GM18505 (cell line): ENCODE measurements at regions not wholly inside any gene's neighbourhood (a gene's known extent, or its start where the extent isn't known, plus 50 kb on each side); places are given as distances from the start of the nearest gene placed in this dataset.

ENCODE experiments used
- ATAC-seq: cut with Tn5 transposase; IDR thresholded peaks from one replicate; pipeline ENCODE4 v1.9.1; 2021; ENCODE audit not compliant: unreplicated experiment
- POLR2A ChIP-seq: IDR thresholded peaks from 4 replicates; pipeline ENCODE4 v1.6.1; 2011; ENCODE audit warnings: borderline replicate concordance; ENCODE audit not compliant: insufficient read depth, insufficient read length; ENCODE audit errors: extremely low read depth

- TF ChIP-seq POLR2A = no peak
- ATAC-seq = no peak
Observed at GRCh38 chr21:29228306-29228705, 70.4 kb upstream of the BACH1 start.

GRCh38 chr21:29230551-29231261 lies 68.0 kb upstream of the BACH1 start:
- no peak for ATAC-seq
- no peak for TF ChIP-seq POLR2A

GRCh38 chr21:29231756-29232529 lies 66.8 kb upstream of the BACH1 start:
- no peak for TF ChIP-seq POLR2A
- no peak for ATAC-seq

DNA sequence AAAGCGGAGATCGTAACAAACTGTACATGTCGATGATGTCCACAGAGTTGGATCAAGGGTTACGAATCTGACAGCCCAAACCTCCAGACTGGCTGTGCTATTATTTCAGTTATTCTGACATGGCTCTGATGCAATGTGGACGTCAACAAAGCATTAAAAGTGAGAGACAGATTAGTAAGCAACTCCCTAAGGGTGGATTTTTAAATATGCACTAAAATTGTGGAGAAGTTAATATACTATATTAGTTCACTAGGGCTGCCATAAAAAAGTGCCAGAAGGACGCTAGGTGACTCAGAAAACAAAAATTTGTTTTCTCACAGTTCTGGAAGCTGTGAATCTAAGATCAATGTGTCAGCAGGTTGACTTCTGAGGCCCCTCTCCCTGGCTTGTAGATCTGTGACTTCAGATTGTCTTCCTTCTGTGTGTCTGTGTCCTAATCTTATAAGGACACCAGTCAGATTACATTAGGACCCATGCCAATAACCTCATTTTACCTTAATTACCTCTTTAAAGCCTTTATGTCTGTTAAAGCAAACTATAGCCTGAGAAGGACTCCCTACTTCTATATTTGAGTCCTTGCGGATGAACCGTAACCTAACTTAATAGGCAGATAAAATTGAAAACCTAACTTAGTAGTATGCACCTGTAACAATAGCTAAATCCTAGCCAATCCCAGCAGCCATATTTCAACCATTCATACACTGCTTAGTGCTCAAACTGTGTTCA lies 66.0 kb upstream of the BACH1 start:
- no peak for ATAC-seq
- peak; percentile 7 for TF ChIP-seq POLR2A

GRCh38 chr21:29233256-29233546 lies 65.5 kb upstream of the BACH1 start:
- TF ChIP-seq POLR2A = peak; percentile 13
- ATAC-seq = peak; percentile 14

- peak; percentile 61 for ATAC-seq
- TF ChIP-seq POLR2A = no peak
Observed at GRCh38 chr21:29233611-29234540, 64.8 kb upstream of the BACH1 start.

DNA sequence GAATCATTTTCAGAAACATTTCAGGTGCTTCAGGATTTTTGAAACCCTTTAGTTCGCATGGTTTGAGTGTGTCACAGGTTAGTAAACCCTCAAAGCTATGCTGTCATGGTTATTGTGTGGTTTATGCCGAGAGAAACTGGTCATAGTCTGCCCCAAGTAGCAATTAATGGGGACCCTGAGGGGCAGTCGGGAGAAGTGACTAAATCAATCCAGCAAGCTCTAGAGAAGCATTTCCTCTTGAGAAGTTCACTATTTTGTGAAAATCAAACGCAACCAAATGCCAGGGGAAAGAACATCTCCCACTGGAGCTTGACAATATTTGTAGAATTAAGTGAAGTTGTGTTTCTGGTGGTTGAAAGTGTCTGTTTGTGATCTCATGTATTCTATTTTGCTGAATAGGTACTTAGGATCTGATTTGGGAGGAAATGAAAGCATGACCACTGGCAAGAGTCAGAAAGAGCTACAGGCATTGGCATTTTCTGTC lies 63.0 kb upstream of the BACH1 start:
- ATAC-seq = peak; percentile 38
- TF ChIP-seq POLR2A = no peak

DNA sequence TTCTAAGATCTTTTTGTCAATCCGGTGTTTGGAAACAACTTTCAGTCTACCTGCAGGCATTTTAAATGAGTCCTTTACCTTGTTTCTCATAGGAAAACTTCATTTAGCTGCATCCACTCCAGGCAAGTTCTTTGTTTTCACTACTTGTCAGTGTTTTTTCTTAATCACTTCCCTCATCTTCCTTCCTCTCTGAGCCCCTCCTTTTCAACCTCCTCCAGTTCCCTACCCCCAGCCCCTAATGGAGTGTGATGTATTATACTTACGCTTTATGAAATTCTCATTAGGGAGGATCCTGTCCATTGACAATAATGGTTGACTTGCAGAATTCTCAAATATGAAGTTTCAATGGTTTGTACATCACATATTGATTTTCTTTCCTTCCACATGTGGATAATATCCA lies 62.5 kb upstream of the BACH1 start:
- no peak for ATAC-seq
- no peak for TF ChIP-seq POLR2A

DNA sequence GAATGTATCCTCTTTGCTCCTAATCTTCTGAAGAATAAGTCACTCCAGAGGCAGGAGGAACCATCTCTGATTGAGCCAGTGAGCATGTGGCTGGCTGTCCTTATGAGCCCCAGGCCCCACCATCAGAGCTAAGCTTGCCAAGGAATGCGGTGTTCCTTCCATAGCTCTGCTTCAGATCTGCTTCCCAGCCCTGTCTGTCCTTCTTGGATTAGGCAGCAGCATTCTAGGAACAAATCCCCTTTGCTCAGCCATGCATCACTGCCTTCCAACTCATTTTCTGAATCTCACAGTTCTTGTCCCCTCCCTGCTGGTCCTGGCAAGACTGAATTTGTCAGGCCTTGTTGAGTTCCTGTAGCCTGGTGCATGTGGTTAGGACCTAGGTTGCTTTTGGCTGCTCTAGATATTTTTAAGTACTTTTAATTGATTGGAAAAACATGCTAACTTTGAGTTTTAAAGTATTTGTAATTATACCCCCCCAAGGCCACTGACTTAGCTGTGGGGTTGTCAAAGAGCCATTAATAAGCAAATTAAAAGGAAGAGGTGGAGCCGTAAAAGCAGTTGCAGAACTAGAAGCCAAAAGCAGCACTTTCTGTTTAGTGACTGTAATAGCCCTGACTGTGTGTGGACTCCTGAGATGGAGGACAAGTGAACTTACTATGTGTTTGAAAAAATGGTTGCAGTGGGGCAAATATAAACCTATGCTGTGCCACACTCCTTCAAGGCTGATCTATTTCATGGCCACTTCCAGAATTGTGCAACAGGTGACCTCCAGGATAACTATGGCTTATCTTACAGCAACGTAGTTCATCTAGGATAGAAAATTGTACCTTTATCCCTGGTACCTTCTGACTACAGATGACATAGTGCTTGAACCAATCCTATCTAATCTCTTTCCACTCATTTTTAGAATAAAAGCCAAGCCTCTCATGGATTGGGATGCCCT lies 61.3 kb upstream of the BACH1 start:
- no peak for ATAC-seq
- TF ChIP-seq POLR2A = peak; percentile 58

- ATAC-seq = no peak
- TF ChIP-seq POLR2A = no peak
Observed at GRCh38 chr21:29238053-29238966, 60.4 kb upstream of the BACH1 start.

- no peak for TF ChIP-seq POLR2A
- ATAC-seq = no peak
Observed at GRCh38 chr21:29238967-29239290, 59.8 kb upstream of the BACH1 start.
